Uterus (tissue), 2 donors: ENCODE measurements at regions not wholly inside any gene's neighbourhood (a gene's known extent, or its start where the extent isn't known, plus 50 kb on each side); places are given as distances from the start of the nearest gene placed in this dataset.

Experiments
- CTCF ChIP-seq, 4 experiments: fragments of 200-600 bp in 2 of 4; fragments of 450-650 bp in 2 of 4; sonication (generic) in 2 of 4; IDR thresholded peaks; one replicate each; pipeline ENCODE4 v1.5.1; 2016 to 2019; ENCODE audit warnings: antibody characterized with exemption in 4 of 4, mild to moderate bottlenecking in 2 of 4, moderate library complexity in 1 of 4
- POLR2A ChIP-seq, 2 donors: fragments of 450-650 bp; IDR thresholded peaks; one replicate each; pipeline ENCODE4 v1.6.1; 2016; ENCODE audit warnings: antibody characterized with exemption in 2 of 2, mild to moderate bottlenecking in 1 of 2, moderate library complexity in 1 of 2

GRCh38 chr13:21231426-21231940 is 55.0 kb downstream of the MRPL57 start:
- TF ChIP-seq CTCF (IDR thresholded peaks at IDR 0.05) (no peak), POLR2A (IDR thresholded peaks at IDR 0.05) (no peak)
